WTC11 (cell line): ENCODE measurements at regions not wholly inside any gene's neighbourhood (a gene's known extent, or its start where the extent isn't known, plus 50 kb on each side); places are given as distances from the start of the nearest gene placed in this dataset.

Experiments used
- ATAC-seq: fragments of 200-7000 bp; cut with Tn5 transposase; 2 replicates; pipeline ENCODE4 v1.10.0; 2021; ENCODE audit warnings: mild to moderate bottlenecking, moderate library complexity
- CTCF ChIA-PET: fragments of 300-600 bp; sonication (Branson Sonifier 250); formaldehyde crosslinking; loops from one replicate; lab custom pipeline; 2021; ENCODE audit warnings: antibody characterized with exemption; lab: Charles Lee
- POLR2A ChIA-PET: fragments of 350-600 bp; sonication (Branson Sonifier 250); formaldehyde crosslinking; loops from one replicate; lab custom pipeline; 2021; ENCODE audit warnings: antibody characterized with exemption; lab: Charles Lee
- DNase-seq: peaks from one replicate; pipeline ENCODE4 v3.0.0; 2021; ENCODE audit warnings: low spot score
- H3K27ac Mint-ChIP-seq: 2 replicates; pipeline ENCODE4 v1.8.0; 2021; ENCODE audit warnings: mixed read lengths
- H3K27me3 Mint-ChIP-seq: 2 replicates; pipeline ENCODE4 v1.8.0; 2021; ENCODE audit warnings: low read depth, mild to moderate bottlenecking, moderate library complexity, mixed read lengths
- H3K36me3 Mint-ChIP-seq: 2 replicates; pipeline ENCODE4 v1.8.0; 2021; ENCODE audit warnings: mixed read lengths
- H3K4me1 Mint-ChIP-seq: 2 replicates; pipeline ENCODE4 v1.8.0; 2022; ENCODE audit warnings: mixed read lengths
- H3K4me3 Mint-ChIP-seq: 2 replicates; pipeline ENCODE4 v1.8.0; 2021; ENCODE audit warnings: mild to moderate bottlenecking, moderate library complexity, mixed read lengths
- H3K9me3 Mint-ChIP-seq: 2 replicates; pipeline ENCODE4 v1.8.0; 2021; ENCODE audit warnings: mixed read lengths
- ESRRA ChIP-seq: sonication (generic); formaldehyde crosslinking; IDR thresholded peaks from 2 replicates; pipeline ENCODE4 v1.8.1; 2022; ENCODE audit warnings: mild to moderate bottlenecking, missing genetic modification reagents, borderline replicate concordance
- ETV6 ChIP-seq: sonication (generic); formaldehyde crosslinking; IDR thresholded peaks from 2 replicates; pipeline ENCODE4 v1.8.1; 2022; ENCODE audit warnings: mild to moderate bottlenecking, missing genetic modification reagents
- FOXK1 ChIP-seq: sonication (generic); formaldehyde crosslinking; IDR thresholded peaks from 2 replicates; pipeline ENCODE4 v1.8.0; 2022; ENCODE audit warnings: mild to moderate bottlenecking, moderate library complexity, missing genetic modification reagents
- GRHL2 ChIP-seq: fragments of 250-450 bp; sonication (Bioruptor Pico); IDR thresholded peaks from 2 replicates; pipeline ENCODE4 v1.8.0; 2022; ENCODE audit warnings: mild to moderate bottlenecking, moderate library complexity; ENCODE audit not compliant: insufficient replicate concordance, severe bottlenecking
- GTF2I ChIP-seq: fragments of 250-450 bp; sonication (Bioruptor Pico); conservative IDR thresholded peaks from 2 replicates; pipeline ENCODE4 v1.4.0; 2021; ENCODE audit warnings: mild to moderate bottlenecking
- KAT7 ChIP-seq: sonication (generic); formaldehyde crosslinking; IDR thresholded peaks from 2 replicates; pipeline ENCODE4 v1.8.1; 2023; ENCODE audit warnings: missing genetic modification reagents, mild to moderate bottlenecking, borderline replicate concordance
- MXD4 ChIP-seq: fragments of 250-450 bp; sonication (Bioruptor Pico); IDR thresholded peaks from 2 replicates; pipeline ENCODE4 v1.8.0; 2021; ENCODE audit warnings: mild to moderate bottlenecking, moderate library complexity, borderline replicate concordance
- NFE2L1 ChIP-seq: sonication (generic); formaldehyde crosslinking; IDR thresholded peaks from 2 replicates; pipeline ENCODE4 v1.8.1; 2023; ENCODE audit warnings: missing genetic modification reagents
- NR1H2 ChIP-seq: sonication (generic); formaldehyde crosslinking; IDR thresholded peaks from 2 replicates; pipeline ENCODE4 v1.9.0; 2021; ENCODE audit warnings: mild to moderate bottlenecking, moderate library complexity, missing genetic modification reagents
- OVOL2 ChIP-seq: fragments of 250-450 bp; sonication (Bioruptor Pico); IDR thresholded peaks from 2 replicates; pipeline ENCODE4 v1.9.0; 2021; ENCODE audit warnings: mild to moderate bottlenecking, borderline replicate concordance
- PRRX2 ChIP-seq: fragments of 250-450 bp; sonication (Bioruptor Pico); IDR thresholded peaks from 2 replicates; pipeline ENCODE4 v1.8.0; 2021; ENCODE audit warnings: mild to moderate bottlenecking
- RORB ChIP-seq: fragments of 250-450 bp; sonication (Bioruptor Pico); IDR thresholded peaks from 2 replicates; pipeline ENCODE4 v1.9.0; 2021; ENCODE audit warnings: mild to moderate bottlenecking
- SMAD3 ChIP-seq: sonication (generic); formaldehyde crosslinking; IDR thresholded peaks from 2 replicates; pipeline ENCODE4 v1.8.0; 2022; ENCODE audit warnings: missing genetic modification reagents, mild to moderate bottlenecking, borderline replicate concordance
- ZNF671 ChIP-seq: fragments of 250-450 bp; sonication (Bioruptor Pico); IDR thresholded peaks from 2 replicates; pipeline ENCODE4 v1.8.0; 2021; ENCODE audit warnings: mild to moderate bottlenecking
- TF ChIP-seq, protein P1 (sequence below): fragments of 250-450 bp; sonication (Bioruptor Pico); conservative IDR thresholded peaks from 2 replicates; pipeline ENCODE4 v1.9.0; 2021; ENCODE audit warnings: mild to moderate bottlenecking
- TF ChIP-seq, protein P2 (sequence below): fragments of 250-450 bp; sonication (Bioruptor Pico); IDR thresholded peaks from 2 replicates; pipeline ENCODE4 v1.8.0; 2021; ENCODE audit warnings: mild to moderate bottlenecking
- TF ChIP-seq, protein P3 (sequence below): fragments of 250-450 bp; sonication (Bioruptor Pico); IDR thresholded peaks from 2 replicates; pipeline ENCODE4 v2.1.2; 2022; ENCODE audit warnings: mild to moderate bottlenecking, moderate library complexity
- TF ChIP-seq, protein P4 (sequence below): sonication (generic); formaldehyde crosslinking; IDR thresholded peaks from 2 replicates; pipeline ENCODE4 v1.8.0; 2022; ENCODE audit warnings: mild to moderate bottlenecking, missing genetic modification reagents
- TF ChIP-seq, protein P5 (sequence below): sonication (generic); formaldehyde crosslinking; IDR thresholded peaks from 2 replicates; pipeline ENCODE4 v1.8.0; 2023; ENCODE audit warnings: missing genetic modification reagents, mild to moderate bottlenecking, borderline replicate concordance

DNA sequence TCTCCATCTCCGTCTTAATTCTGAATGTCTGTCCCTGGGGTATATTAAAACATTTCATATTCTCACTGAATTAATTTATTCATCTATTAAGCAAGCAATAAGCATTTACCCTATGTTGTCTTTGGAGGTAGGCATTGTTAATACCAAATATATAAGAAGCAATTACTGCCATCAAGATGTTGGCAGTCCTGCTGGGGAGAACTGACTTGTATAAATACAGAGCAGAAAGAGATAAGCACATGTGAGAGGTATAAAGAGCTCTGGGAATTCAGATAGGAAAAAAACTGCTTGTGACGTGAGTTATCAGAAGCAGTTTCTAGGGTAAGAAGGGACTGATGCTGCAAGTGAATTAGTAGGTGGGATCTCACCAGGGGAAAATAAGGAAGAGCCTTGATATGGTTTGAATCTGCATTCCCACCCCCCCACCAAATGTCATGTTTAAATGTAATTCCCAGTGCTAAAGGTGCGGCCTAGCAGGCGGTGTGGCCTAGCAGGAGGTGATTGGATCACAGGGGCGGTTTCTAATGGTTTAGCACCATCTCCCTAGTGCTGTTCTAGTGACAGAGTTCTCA is 286.8 kb downstream of the RAD51AP2 start:
- no peak for TF ChIP-seq FOXK1
- no peak for TF ChIP-seq ESRRA (CRISPR knock-in tag)
- no peak for TF ChIP-seq GTF2I (CRISPR knock-in tag)
- TF ChIP-seq PRRX2 (CRISPR knock-in tag), result no peak
- TF ChIP-seq, protein P1, sequence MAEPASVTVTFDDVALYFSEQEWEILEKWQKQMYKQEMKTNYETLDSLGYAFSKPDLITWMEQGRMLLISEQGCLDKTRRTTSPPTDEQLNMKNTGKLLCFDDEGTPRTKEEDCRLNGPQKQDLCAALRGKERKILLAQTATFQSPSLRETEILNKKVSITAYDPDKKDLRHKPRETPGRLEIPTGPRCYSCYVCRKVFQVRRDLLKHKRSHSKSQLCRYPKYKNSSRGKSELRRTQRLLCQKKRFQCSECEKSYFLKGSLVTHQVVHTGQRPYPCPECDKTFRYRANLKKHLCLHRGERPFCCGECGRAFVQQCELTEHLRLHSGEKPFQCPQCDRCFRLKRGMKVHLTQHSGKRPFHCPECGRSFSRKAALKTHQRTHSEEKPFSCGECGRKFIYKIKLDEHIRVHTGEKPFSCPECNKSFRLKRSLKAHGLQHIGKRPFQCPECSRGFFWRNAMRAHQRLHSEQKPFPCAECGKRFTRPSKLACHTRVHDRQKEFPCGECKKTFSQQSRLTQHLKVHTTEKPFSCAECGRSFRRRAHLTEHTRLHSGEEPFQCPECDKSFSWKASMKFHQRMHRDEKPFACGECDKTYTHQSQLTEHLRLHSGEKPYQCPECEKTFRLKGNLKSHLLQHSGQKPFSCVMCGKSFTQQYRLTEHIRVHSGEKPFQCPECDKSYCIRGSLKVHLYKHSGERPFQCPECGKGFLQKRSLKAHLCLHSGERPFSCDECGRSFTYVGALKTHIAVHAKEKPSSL (CRISPR knock-in tag), result no peak
- no peak for TF ChIP-seq GRHL2 (CRISPR knock-in tag)
- TF ChIP-seq, protein P2, sequence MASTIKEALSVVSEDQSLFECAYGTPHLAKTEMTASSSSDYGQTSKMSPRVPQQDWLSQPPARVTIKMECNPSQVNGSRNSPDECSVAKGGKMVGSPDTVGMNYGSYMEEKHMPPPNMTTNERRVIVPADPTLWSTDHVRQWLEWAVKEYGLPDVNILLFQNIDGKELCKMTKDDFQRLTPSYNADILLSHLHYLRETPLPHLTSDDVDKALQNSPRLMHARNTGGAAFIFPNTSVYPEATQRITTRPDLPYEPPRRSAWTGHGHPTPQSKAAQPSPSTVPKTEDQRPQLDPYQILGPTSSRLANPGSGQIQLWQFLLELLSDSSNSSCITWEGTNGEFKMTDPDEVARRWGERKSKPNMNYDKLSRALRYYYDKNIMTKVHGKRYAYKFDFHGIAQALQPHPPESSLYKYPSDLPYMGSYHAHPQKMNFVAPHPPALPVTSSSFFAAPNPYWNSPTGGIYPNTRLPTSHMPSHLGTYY (CRISPR knock-in tag), result no peak
- CTCF ChIA-PET, result no interaction called here
- POLR2A ChIA-PET, result no interaction called here
- DNase-seq (no peak), ATAC-seq (no peak)
- H3K4me1 Mint-ChIP-seq, result 0 out of 2 replicates have a peak, but pooled peaks cover 3% of the 10 kb centered on the region
- H3K27ac Mint-ChIP-seq, result no peak overlapping the region
- peaks cover 4% of the 10 kb centered on the region for H3K9me3 Mint-ChIP-seq
- H3K27me3 Mint-ChIP-seq, result no peaks in the 10 kb centered on the region
- no peak overlapping the region for H3K4me3 Mint-ChIP-seq
- H3K36me3 Mint-ChIP-seq, result no peaks in the 10 kb centered on the region

DNA sequence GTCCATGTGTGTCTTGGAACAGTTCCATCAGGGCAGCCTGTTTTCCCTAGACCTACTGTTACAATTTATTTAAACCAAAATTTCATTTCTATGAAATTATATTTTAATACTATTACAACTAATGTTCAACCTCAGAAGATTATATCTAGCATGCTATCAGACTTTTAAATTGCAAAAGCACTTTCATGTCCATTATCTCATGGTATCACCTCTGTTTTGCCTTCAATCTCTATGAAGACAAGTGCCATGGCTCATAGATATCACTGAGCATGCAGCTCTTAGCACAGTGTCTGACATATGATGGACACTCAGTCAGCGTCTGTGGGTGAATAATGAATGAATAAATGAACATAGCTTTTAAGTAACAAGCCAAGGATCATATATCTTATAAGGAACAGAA is 288.8 kb downstream of the RAD51AP2 start:
- no peak overlapping the region for H3K4me3 Mint-ChIP-seq
- no peaks in the 10 kb centered on the region for H3K36me3 Mint-ChIP-seq
- ATAC-seq (no peak), DNase-seq (no peak)
- no peak overlapping the region for H3K27ac Mint-ChIP-seq
- ChIA-PET POLR2A (no interaction called here), CTCF (no interaction called here)
- no peaks in the 10 kb centered on the region for H3K27me3 Mint-ChIP-seq
- TF ChIP-seq ZNF671 (CRISPR knock-in tag) (no peak), SMAD3 (CRISPR knock-in tag) (no peak), KAT7 (no peak), OVOL2 (no peak), RORB (CRISPR knock-in tag) (no peak), MXD4 (CRISPR knock-in tag) (no peak), NFE2L1 (CRISPR knock-in tag) (no peak), NR1H2 (CRISPR knock-in tag) (no peak), ETV6 (CRISPR knock-in tag) (no peak), GRHL2 (CRISPR knock-in tag) (no peak)
- TF ChIP-seq, protein P3, sequence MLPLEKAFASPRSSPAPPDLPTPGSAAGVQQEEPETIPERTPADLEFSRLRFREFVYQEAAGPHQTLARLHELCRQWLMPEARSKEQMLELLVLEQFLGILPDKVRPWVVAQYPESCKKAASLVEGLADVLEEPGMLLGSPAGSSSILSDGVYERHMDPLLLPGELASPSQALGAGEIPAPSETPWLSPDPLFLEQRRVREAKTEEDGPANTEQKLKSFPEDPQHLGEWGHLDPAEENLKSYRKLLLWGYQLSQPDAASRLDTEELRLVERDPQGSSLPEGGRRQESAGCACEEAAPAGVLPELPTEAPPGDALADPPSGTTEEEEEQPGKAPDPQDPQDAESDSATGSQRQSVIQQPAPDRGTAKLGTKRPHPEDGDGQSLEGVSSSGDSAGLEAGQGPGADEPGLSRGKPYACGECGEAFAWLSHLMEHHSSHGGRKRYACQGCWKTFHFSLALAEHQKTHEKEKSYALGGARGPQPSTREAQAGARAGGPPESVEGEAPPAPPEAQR (CRISPR knock-in tag), result no peak
- TF ChIP-seq, protein P4, sequence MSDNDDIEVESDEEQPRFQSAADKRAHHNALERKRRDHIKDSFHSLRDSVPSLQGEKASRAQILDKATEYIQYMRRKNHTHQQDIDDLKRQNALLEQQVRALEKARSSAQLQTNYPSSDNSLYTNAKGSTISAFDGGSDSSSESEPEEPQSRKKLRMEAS (CRISPR knock-in tag), result no peak
- TF ChIP-seq, protein P5, sequence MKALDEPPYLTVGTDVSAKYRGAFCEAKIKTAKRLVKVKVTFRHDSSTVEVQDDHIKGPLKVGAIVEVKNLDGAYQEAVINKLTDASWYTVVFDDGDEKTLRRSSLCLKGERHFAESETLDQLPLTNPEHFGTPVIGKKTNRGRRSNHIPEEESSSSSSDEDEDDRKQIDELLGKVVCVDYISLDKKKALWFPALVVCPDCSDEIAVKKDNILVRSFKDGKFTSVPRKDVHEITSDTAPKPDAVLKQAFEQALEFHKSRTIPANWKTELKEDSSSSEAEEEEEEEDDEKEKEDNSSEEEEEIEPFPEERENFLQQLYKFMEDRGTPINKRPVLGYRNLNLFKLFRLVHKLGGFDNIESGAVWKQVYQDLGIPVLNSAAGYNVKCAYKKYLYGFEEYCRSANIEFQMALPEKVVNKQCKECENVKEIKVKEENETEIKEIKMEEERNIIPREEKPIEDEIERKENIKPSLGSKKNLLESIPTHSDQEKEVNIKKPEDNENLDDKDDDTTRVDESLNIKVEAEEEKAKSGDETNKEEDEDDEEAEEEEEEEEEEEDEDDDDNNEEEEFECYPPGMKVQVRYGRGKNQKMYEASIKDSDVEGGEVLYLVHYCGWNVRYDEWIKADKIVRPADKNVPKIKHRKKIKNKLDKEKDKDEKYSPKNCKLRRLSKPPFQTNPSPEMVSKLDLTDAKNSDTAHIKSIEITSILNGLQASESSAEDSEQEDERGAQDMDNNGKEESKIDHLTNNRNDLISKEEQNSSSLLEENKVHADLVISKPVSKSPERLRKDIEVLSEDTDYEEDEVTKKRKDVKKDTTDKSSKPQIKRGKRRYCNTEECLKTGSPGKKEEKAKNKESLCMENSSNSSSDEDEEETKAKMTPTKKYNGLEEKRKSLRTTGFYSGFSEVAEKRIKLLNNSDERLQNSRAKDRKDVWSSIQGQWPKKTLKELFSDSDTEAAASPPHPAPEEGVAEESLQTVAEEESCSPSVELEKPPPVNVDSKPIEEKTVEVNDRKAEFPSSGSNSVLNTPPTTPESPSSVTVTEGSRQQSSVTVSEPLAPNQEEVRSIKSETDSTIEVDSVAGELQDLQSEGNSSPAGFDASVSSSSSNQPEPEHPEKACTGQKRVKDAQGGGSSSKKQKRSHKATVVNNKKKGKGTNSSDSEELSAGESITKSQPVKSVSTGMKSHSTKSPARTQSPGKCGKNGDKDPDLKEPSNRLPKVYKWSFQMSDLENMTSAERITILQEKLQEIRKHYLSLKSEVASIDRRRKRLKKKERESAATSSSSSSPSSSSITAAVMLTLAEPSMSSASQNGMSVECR (CRISPR knock-in tag), result no peak
- TF ChIP-seq, protein P2 (CRISPR knock-in tag), result no peak
- peaks cover 19% of the 10 kb centered on the region for H3K4me1 Mint-ChIP-seq
- H3K9me3 Mint-ChIP-seq, result peaks cover 4% of the 10 kb centered on the region
